ENCODE measurements at regions not wholly inside any gene's neighbourhood (a gene's known extent, or its start where the extent isn't known, plus 50 kb on each side); places are given as distances from the start of the nearest gene placed in this dataset.

DNA sequence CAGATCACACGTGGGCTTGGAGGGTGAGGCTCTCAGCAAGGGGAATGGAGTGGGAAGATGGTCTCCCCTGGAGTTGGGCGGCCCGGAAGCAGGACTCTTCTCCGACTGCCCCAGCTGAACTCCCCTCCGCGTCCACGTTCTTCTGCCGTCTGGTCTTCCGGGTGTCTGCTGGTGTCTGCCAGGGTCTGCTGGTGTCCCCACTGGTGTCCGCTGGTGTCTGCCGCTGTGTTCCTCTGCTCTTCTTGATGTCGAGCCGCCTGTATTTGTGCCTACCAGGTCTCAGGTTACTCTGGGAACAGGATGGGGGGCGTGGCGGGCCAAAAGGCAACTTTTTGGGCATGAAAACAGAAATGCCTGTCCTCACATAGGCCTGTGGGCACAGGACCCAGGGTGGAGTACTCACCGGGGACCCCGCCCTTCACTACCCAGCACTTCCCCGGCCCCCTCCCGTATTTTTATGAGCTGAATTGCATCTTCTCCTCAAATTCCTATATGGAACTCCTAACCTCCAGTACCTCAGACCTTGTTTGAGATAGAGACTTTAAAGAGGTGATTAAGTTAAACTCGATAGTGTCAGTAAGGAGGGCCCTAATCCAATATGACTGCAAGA, 675.4 kb downstream of the SEMA5A start:
- no peak for DNase-seq

DNA sequence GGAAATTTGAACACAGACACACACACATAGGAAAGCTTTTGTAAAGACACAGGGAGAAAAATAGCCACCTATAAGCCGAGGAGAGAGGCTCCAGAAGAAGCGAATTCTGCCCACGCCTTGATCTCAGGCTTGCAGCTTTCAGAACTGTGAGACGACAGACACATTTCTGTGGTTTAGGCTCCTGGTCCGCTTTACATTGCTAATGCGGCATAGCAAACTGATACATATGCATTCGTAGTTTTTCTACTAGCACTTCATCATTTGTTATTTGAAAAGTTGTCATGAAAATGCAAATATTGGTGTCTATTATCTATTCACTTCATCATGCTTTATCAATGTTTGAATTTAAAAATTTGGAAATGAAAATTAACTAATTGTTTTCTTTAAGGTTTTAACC, 674.9 kb downstream of the SEMA5A start:
- DNase-seq, result no peak

DNA sequence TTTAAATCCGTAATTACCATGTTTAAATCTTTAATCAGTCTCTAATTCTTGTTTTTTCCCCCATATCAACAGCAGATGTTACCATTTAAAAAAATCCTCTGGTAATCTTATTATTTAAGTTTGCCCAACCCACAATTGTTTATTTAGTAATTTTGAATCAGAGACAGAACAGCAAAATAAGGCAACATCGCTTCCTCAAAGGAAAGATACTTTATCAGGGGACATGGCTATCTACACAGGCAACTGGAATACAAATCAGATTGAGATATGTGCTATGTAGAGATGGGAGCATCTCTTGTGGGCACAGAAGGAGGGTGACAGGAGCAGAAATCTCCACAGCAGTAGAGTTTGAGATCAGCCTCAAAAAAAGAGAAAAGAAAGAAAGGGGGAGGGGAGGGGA, 674.4 kb downstream of the SEMA5A start:
- DNase-seq, result no peak

DNA sequence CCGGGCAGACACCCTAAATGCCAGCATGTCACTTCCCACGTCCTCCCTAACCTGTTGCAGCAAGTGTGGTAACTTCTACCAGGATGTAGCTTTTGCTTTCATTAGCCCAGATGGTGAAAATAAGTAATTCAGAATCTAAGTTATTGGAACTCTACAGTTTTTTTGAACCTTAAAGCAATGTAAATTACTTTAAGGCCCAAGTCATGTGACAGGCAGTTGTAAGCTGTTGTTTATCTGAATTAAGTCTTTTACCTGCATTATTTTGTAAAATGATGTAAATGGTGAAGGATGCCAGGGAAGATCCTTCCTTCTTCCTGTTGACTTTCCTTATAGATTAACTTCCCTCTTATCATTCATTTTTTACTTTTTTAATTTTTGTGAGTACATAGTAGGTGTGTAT, 670.2 kb downstream of the SEMA5A start:
- DNase-seq, result no peak

DNA sequence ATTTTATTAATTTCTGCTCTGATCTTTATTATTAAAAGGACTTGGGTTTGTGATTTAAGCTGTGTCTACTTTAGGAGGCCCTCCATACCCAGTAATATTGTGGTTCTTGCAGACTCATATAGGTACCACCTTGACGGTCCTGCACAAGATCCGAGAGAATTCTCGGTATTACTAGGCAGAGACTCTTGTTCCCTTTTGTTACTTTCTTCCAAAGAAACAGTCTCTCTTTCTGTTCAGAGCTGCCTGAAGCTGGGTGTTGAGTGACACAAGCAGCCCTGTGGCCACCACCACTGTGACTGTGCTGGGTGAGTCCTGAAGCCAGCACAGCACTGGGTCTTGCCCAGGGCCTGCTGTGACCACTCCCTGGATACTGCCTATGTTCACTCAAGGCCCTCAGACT, 666.6 kb downstream of the SEMA5A start:
- DNase-seq, result no peak

DNA sequence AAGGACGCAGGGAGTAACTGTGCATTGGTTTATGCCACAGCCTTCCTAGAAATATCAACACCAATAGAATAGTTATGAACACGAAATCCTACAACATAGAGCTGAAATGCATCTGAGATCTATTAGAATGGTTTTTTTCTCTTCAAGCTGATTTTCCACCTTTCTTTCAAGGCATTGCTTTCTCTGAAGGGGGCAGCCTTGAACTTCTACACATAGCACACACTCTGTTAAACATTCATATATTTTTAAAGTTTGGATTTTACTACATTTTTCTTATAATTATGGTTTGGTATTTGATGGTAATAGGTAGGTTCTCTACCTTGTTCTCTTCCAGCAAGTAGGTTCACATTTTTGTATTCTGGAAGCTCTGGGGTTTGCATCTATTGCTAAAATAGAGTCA, 661.8 kb downstream of the SEMA5A start:
- no peak for DNase-seq

DNA sequence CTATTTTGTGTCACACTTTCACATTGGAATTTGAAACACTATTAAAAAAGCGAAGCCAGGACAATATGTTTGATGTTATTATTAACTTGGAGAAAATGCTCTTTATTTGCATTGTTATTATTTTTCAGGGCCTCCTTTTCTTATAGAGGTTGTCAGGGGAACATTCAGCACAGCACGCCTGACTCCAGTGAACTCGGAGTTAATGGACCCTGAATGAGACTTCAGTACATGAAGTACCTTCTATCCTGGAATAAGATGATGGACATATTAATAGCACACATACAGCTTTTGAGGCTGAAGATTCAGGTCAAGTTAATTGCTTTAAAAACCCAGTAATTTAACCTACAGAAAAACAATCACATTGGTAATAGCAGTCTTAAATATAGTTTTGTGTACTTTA, 652.9 kb downstream of the SEMA5A start:
- DNase-seq, result no peak

DNA sequence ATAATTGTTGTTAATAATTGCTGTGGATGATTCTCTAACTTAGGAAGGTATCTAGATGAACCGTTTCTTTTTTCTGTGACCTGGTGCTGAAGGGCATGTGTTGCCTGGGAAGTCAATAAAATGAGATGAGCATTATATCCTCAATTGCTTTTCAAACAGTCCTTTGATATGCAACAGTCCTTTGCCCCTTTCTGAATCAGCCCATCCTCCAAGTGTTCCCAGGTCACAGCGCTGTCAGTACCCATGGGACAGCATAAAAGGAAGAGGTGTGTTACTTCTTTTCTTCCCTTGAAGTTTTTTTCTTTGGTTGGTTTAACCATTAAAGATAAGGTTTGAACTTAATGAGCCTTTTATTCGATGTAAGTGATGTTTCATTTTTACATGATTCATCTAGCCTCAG, 651.8 kb downstream of the SEMA5A start:
- DNase-seq, result no peak

DNA sequence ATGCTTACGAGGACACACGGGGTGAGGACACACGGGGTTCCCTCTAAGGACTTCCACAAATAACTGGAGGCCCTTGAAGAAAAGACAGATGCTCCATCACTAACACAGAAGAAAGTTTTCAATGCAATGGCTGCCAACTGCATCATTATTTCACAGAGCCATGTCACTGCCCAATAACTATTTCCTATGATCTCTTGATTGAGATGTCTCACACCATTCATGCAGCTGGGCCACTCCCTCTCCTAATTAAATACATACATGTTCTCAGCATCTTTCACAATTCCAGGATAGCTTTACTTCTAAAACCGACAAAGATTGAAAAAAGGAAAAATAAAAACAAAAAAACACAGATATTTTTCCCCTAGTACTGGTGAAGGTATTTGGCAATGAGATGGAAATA, 650.8 kb downstream of the SEMA5A start:
- no peak for DNase-seq

DNA sequence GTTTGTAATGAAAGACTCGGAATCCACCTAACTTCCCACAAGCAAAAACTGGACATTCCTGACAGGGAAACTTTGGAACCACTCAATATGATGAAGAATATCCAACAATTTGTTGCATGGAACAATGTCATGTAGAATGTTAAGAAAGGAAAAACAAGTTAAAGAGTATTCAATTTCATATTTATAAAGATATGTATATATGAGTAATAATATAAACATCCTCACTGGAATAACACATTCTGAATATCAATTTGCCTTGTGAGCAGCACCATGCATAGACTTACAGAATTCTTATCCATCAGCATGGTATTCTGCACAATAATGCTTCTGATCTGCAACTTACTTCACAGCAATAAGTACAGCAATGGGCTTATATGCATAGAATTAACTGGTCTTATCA, 650.3 kb downstream of the SEMA5A start:
- DNase-seq, result no peak

DNA sequence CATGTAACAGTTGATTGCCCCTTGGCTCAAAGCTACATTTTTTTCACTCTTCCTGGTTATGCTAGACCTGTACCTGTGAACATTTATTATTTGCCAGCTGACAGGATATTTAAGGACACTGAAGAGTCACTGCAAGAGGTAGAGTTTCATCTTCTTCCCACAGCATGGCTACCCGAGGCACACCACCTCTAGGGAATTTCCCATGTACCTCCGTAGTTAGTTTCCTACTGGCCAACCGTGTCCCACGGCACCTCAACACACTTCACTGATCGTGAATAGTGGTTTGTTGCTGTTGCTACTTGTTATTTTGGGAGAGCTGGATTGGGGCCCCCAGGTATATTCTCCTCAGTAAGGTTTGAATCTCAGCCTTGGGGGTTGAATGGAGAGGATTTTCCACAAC, 648.6 kb downstream of the SEMA5A start:
- DNase-seq, result no peak

DNA sequence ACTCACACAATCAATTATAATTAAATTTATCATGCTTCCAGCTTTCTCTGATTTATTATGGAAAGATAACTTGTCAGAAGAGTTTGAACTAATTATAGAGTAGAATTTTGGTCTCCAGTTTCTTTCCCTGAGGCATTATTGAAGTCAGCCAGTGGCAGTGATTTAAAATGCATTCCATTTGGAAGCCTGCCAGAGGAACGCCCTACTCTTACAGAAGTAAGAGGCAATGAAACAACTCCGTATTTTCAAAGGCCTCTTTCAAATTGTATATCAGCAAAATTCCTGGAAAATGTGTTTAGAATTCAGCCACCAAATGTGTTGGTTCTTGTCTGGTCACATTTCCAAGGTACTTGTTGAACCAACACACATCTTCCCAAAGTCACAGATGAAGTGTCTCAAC, 640.9 kb downstream of the SEMA5A start:
- DNase-seq, result no peak

DNA sequence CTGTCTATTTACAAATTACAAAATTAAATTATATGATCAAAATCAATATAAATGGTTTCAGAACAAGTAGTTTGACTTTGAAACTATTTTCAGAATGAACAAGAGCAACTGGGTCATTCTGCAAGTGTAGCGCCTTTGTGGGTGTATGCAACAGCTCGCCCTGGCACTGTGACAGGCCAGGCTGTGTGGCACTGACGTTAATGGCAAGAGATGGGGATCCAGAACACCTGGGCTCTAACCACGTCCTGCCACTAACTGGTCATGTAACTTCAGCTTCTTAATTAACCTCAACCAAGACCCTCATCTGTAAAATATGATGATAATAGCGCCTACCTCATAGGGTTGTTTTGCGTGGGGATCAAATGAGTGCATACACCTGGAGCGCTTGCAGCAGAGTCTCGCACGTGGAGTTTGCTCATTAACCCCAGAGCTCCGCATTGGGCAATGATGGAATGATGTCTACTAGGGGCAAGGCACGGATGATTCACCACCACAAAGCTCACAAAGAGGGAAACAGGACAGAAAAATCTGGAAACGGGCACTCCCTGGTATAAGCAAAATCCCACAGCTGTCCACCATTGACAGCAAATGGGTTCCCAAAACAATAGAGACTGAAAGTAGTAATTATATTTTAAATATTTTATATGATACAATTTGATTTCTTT, 639.4 kb downstream of the SEMA5A start:
- DNase-seq, result no peak

DNA sequence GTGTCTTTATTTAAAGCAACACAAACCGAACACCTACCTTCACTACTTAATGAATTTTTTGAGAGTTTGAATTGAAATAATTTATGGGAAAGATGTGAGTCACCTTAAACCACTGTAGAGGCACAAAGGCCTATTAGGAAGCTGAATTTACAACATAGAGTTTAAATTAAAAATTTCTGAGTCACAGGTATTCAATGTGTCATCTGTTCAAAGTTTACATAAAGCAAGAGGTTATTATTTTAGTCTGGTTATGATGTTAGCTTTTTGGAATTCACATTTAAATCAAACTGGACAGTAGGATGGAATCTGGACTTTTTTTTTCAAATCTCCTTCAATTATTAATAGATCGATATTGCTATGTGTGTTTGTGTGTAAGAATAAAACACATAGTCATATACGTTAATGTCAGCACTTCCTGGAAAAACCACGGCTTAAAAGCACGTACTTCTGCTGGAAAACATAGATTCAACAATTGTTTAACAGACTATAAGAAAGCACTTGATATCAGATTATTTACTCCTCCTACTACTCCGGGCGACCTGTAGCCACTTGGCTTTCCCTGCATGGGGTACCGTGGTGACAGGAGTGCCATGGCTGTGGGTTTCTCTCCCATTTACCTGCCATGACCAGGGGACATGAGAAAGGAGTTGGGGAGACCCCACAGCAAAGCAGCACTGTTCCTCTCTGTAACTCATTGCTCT, 638.6 kb downstream of the SEMA5A start:
- no peak for DNase-seq

DNA sequence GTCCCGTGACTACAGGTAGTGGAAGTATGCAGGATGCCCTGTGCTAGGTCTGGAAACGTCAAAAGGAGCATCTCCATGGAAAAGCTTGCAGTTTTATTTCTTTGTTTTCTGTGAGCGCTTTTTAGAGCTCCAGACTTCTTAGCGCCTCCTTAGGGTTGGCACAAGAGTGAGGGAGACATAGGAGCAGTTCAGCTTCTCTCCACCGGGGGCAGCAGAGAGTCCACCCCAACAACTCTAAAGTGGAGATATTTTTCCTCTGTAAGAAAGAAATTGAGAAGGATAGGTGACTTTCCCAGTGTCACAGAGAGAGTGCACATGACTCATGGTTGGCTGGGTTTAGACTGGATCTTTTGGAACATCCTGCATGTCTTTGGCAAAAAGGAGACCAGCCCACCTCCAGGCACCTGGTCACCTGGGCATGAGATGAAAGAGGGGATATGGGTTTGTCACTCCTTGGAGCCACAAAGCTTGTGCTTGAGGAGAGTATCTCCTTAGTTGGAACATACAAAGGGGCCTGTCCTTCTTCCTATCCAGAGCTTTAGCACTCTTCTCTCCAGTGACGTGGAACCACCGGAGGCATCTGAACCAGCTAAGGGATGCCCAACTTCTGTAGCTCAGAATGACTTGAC, 637.7 kb downstream of the SEMA5A start:
- no peak for DNase-seq

DNA sequence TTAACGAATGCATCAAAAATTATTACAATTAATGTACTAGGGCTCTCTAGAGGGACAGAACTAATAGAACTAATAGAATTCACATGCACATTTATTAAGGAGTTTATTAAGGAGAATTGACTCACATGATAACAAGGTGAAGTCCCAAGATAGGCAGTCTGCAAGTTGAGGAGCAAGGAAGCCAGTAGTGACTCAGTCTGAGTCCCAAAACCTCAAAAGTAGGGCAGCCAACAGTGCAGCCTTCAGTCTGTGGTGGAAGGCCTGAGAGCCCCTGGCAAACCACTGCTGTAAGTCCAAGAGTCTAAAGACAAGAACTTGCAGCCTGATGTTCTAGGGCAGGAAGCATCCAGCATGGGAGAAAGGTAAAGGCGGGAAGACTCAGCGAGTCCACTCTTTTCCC, 633.8 kb downstream of the SEMA5A start:
- DNase-seq, result no peak

DNA sequence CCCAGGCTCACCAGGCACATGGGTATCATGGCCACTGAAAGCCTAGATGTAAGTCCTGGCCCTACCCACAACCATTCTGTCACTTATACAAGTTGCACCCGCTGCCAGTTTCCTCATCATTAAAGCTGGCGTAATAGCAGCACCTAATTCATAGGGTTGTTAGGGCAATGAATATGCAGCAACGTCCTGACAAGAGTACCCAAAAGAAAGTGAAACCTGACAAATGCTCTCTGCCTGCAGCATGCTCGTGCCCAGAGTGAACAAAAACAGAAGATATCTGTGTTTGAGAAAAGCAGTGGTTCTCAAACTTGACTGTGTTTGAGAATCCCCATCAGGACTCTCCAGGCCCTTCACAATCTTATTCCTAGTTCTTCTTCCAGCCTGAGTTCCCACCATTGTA, 632.4 kb downstream of the SEMA5A start:
- DNase-seq, result no peak

DNA sequence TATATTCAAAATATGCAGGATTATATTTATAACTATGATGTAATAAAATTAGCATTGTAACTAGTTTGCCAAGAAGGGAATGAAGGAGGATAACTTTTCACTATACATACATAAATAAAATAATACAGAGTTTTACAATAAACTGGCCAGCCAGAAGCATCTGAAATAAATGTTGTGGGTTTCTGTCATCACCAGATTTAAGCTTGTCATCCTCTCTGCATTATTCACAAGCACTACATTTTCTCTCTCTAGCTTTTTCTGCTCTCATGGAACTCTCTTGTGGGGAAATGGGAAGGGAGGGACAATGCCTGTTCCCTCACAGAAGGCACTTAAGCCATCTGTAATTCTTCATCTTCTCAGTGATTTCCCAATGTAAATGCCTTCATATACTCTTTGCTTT, 626.8 kb downstream of the SEMA5A start:
- no peak for DNase-seq

DNA sequence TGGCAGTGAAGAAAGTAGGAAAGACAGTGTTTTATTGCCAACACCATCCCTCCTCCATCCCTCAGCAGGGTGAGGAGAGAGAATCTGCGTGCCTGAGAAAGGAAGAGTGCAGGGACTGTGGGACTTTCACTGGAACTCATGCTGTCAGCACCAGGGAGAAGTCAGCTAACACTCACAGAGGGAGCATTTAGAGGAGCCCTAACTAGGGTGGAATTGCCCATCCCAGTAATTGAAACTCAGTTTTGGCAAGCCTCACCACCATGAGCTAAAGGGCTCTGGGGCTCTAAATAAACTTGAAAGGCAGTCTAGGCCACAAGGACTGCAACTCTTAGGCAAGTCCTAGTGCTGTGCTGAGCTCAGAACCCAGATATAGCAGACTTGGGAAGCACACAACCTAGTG, 622.3 kb downstream of the SEMA5A start:
- no peak for DNase-seq

DNA sequence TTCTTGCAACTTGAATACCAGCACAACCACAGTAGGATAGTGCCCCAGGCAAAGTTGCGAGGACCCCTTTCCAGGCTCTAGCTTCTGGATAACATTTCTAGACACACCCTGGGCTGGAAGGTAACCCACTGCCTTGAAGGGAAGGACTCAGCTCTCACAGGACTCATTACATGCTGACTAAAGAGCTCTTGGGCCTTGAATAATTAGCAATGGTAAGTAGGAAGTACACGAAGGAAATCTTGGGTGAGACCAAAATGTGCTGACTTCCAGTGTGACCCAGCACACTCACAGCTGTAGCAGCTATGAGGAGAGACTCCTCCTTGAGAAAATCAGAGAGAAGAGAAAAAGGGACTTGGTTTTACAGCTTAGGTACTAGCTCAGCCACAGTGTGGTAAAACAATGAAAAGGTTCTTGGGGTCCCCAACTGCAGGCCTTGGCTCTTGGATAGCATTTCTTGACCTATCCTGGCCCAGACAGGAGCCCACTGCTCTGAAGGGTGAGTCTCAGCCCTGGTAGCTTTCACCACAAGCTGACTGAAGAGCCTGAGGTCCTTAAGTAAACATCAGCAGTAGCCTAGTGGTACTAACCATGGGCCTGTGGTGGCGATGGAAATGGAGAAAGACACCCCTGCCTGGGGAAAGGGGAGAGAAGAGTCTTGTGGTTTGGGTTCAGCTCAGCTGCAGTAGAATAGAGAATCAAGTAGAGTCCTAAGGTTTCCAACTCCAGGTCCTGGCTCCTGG, 621.7 kb downstream of the SEMA5A start:
- no peak for DNase-seq

DNA sequence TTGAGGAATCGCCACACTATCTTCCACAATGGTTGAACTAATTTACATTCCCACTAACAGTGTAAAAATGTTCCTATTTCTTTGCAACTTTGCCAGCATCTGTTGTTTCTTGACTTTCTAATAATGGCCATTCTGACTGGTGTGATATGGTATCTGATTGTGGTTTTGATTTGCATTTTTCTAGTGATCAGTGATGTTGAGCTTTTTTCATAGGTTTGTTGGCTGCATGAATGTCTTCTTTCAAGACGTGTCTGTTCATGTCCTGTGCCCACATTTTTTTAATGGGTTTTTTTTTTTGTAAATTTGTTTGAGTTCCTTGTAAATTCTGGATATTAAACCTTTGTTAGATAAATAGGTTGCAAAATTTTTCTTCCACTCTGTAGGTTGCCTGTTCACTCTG, 615.9 kb downstream of the SEMA5A start:
- no peak for DNase-seq

DNA sequence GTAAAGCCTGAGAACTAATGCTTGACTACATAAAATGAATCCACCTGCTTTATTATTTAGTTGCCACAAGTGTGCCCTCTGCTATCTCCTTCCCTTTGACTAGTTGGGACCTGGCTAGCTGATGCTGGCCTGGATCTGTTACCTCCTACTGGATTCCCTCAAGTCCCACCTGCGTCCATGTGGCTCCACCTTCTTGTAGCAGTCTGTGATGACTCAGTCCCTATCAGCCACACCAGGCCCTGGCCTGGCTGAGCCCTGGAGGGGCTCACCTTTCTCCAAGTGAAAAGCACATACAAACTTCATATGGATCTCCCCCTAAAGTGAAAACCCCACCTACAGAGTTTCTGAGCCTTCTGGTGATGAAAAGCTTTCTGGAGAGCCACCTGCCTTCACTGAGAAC, 611.4 kb downstream of the SEMA5A start:
- DNase-seq, result no peak

DNA sequence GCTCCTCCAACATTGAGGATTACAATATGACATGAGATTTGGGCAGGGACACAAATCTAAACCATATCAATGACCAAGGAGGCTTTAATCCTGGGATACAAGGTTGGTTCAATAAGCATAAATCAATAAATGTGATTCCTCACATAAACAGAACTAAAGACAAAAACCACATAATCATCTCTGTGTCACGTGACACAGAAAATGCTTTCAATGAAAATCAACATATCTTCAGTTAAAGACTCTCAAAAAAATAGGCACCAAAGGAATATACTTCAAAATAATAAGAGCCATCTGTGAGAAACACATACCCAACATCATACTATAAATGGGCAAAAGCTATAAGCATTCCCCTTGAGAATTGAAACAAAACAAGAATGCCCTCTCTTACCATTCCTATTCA, 604.9 kb downstream of the SEMA5A start:
- DNase-seq, result no peak

DNA sequence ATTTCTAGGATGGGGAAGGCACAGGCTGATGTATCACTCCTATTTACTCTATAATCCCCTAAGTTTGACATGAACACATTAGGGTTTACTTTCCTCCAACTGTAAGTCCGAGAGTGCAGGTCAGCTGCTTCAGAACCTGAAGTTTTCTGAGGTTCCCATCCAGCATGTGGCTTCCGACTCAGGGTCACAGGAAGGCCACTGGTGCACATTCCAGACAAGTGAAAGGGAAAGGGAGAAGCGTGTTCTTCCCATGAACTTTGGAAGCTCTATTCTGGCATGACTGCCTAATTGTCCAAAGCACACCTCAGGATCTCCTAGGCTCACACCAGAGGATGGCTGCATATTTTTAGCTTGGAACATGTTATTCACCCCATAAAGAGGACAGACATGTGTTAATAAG, 602.6 kb downstream of the SEMA5A start:
- DNase-seq, result no peak
